ENCODE measurements at regions not wholly inside any gene's neighbourhood (a gene's known extent, or its start where the extent isn't known, plus 50 kb on each side); places are given as distances from the start of the nearest gene placed in this dataset.
A peak's percentile ranks its signal among the peaks of the same experiment; 100 is the strongest.

DNA sequence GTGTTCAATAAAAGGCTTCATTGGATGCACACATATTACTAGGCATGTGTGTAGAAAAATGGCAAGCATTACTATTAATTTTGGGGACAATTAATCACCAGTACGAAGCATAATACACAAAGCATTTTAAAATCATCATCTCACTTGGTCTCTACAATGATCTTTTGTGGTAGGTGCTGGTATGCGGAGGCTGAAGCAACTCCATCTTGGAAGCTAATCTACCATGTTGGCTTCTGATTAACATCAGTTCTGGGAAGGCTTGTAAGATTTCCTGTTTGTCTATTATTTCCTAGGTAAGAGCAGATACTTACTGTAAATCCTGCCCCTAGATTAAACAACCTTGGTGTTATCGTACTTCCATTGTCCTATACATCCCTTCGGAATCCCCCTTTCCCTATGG, 121.7 kb upstream of the RUNX1 start:
- H3K79me2 ChIP-seq (ENCODE audit: control insufficient read depth, low read length) = no peaks in the 10 kb centered on the region
- peak overlapping the region; percentile 41 for H3K4me3 ChIP-seq (ENCODE audit: low read length)
- TF ChIP-seq EZH2phosphoT487 (IDR thresholded peaks at IDR 0.05; ENCODE audit: borderline replicate concordance, low read length) = no peak
- TF ChIP-seq, protein P1, sequence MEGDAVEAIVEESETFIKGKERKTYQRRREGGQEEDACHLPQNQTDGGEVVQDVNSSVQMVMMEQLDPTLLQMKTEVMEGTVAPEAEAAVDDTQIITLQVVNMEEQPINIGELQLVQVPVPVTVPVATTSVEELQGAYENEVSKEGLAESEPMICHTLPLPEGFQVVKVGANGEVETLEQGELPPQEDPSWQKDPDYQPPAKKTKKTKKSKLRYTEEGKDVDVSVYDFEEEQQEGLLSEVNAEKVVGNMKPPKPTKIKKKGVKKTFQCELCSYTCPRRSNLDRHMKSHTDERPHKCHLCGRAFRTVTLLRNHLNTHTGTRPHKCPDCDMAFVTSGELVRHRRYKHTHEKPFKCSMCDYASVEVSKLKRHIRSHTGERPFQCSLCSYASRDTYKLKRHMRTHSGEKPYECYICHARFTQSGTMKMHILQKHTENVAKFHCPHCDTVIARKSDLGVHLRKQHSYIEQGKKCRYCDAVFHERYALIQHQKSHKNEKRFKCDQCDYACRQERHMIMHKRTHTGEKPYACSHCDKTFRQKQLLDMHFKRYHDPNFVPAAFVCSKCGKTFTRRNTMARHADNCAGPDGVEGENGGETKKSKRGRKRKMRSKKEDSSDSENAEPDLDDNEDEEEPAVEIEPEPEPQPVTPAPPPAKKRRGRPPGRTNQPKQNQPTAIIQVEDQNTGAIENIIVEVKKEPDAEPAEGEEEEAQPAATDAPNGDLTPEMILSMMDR (IDR thresholded peaks at IDR 0.05; ENCODE audit: low read depth, low read length, poor library complexity, severe bottlenecking) = no peak
- H3K36me3 ChIP-seq (ENCODE audit: control insufficient read depth, low read length) = no peaks in the 10 kb centered on the region
- no peaks in the 10 kb centered on the region for H4K20me1 ChIP-seq (ENCODE audit: control insufficient read depth, insufficient read depth, low read depth, low read length)
- peak overlapping the region; percentile 38 for H3K27ac ChIP-seq (ENCODE audit: low read depth, low read length)
- no peaks in the 10 kb centered on the region for H3K9me2 ChIP-seq (replicated peaks; ENCODE audit: control insufficient read depth, low read length)
- H3K9me3 ChIP-seq (ENCODE audit: control insufficient read depth, insufficient read depth, low read length) = peaks cover 3% of the 10 kb centered on the region; the same call in 1 of the 2 replicates
- H3K4me2 ChIP-seq (ENCODE audit: low read length) = peak overlapping the region; percentile 60
- H3K27me3 ChIP-seq (ENCODE audit: control insufficient read depth, low read length) = no peaks in the 10 kb centered on the region
- peaks cover 34% of the 10 kb centered on the region for H3K4me1 ChIP-seq (ENCODE audit: control insufficient read depth, low read length)
- H3F3A ChIP-seq (ENCODE audit: control insufficient read depth, insufficient read depth) = no peaks in the 10 kb centered on the region

DNA sequence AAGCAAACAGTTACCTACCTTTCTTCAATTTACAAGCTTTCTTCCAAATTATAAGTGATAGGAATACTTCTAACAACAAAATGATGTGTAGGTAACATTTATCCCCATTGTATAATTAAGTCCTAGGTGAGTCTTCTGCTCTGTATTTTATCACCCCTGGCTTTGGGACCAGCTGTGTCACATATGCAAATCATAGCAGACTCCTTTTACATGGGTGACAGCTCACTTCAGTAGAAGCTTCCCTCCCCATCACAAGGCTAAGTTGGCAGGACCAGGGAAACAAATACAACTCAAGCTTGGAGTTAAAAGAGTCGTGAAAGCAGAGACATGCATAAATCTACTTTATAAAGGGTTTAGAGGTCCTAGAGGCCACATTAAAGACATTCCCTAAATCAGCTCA, 121.1 kb upstream of the RUNX1 start:
- Histone ChIP-seq H3K79me2 (ENCODE audit: control insufficient read depth, low read length) (no peaks in the 10 kb centered on the region), H3K9me3 (ENCODE audit: control insufficient read depth, insufficient read depth, low read length) (peaks cover 6% of the 10 kb centered on the region; the same call in 1 of the 2 replicates), H3K4me3 (ENCODE audit: low read length) (peak overlapping the region; percentile 41), H3K4me1 (ENCODE audit: control insufficient read depth, low read length) (peaks cover 34% of the 10 kb centered on the region), H4K20me1 (ENCODE audit: control insufficient read depth, insufficient read depth, low read depth, low read length) (no peaks in the 10 kb centered on the region), H3K4me2 (ENCODE audit: low read length) (peak overlapping the region; percentile 60), H3K27ac (ENCODE audit: low read depth, low read length) (peak overlapping the region; percentile 38), H3K36me3 (ENCODE audit: control insufficient read depth, low read length) (no peaks in the 10 kb centered on the region), H3K9me2 (replicated peaks; ENCODE audit: control insufficient read depth, low read length) (no peaks in the 10 kb centered on the region), H3K27me3 (ENCODE audit: control insufficient read depth, low read length) (no peaks in the 10 kb centered on the region), H3F3A (ENCODE audit: control insufficient read depth, insufficient read depth) (no peaks in the 10 kb centered on the region)
- TF ChIP-seq, protein P1 (IDR thresholded peaks at IDR 0.05; ENCODE audit: low read depth, low read length, poor library complexity, severe bottlenecking) = no peak
- no peak for TF ChIP-seq EZH2phosphoT487 (IDR thresholded peaks at IDR 0.05; ENCODE audit: borderline replicate concordance, low read length)

DNA sequence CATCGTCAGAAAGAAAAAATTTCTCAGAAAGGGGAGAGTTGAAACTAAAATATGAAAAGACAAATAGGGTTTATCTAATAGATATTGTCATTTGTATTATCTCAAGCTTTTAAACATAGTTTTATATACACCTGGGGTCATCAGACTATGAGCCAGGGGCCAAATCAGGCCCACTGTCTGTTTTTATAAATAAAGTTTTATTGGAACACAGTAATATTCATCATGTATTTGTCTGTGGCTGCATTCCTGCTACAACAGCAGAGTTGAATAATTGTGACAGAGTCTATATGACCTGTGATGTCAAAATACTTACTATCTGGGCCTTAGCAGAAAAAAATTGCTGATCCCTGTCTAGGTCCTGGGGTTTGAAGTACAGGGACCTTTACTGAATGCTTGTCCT, 120.5 kb upstream of the RUNX1 start:
- Histone ChIP-seq H3K27me3 (ENCODE audit: control insufficient read depth, low read length) (no peaks in the 10 kb centered on the region), H3K4me2 (ENCODE audit: low read length) (no peak overlapping the region), H4K20me1 (ENCODE audit: control insufficient read depth, insufficient read depth, low read depth, low read length) (no peaks in the 10 kb centered on the region), H3F3A (ENCODE audit: control insufficient read depth, insufficient read depth) (no peaks in the 10 kb centered on the region), H3K27ac (ENCODE audit: low read depth, low read length) (no peak overlapping the region), H3K4me3 (ENCODE audit: low read length) (no peak overlapping the region), H3K9me3 (ENCODE audit: control insufficient read depth, insufficient read depth, low read length) (peaks cover 6% of the 10 kb centered on the region; the same call in 1 of the 2 replicates), H3K36me3 (ENCODE audit: control insufficient read depth, low read length) (no peaks in the 10 kb centered on the region), H3K9me2 (replicated peaks; ENCODE audit: control insufficient read depth, low read length) (no peaks in the 10 kb centered on the region), H3K79me2 (ENCODE audit: control insufficient read depth, low read length) (no peaks in the 10 kb centered on the region), H3K4me1 (ENCODE audit: control insufficient read depth, low read length) (peaks cover 34% of the 10 kb centered on the region)
- TF ChIP-seq, protein P1 (IDR thresholded peaks at IDR 0.05; ENCODE audit: low read depth, low read length, poor library complexity, severe bottlenecking) = no peak
- no peak for TF ChIP-seq EZH2phosphoT487 (IDR thresholded peaks at IDR 0.05; ENCODE audit: borderline replicate concordance, low read length)

Data from DOHH2 (cell line).